Chondrocyte (in vitro differentiated cells): ENCODE measurements at regions not wholly inside any gene's neighbourhood (a gene's known extent, or its start where the extent isn't known, plus 50 kb on each side); places are given as distances from the start of the nearest gene placed in this dataset.
A peak's percentile ranks its signal among the peaks of the same experiment; 100 is the strongest.

ENCODE experiments used
- DNase-seq: peaks from one replicate; pipeline ENCODE4 v3.0.0; 2021; ENCODE audit warnings: mixed read lengths, low spot score
- H3K27ac Mint-ChIP-seq: one replicate; pipeline ENCODE4 v1.8.0; 2021; ENCODE audit warnings: mild to moderate bottlenecking, moderate library complexity, mixed read lengths; ENCODE audit not compliant: unreplicated experiment
- H3K27me3 Mint-ChIP-seq: 2 replicates; pipeline ENCODE4 v1.8.0; 2021; ENCODE audit warnings: low read depth, mixed read lengths
- H3K36me3 Mint-ChIP-seq: 2 replicates; pipeline ENCODE4 v1.8.0; 2021; ENCODE audit warnings: low read depth, mixed read lengths
- H3K4me1 Mint-ChIP-seq: 2 replicates; pipeline ENCODE4 v1.8.0; 2021; ENCODE audit warnings: low read depth, mild to moderate bottlenecking, mixed read lengths
- H3K4me3 Mint-ChIP-seq: one replicate; pipeline ENCODE4 v1.8.0; 2021; ENCODE audit warnings: mild to moderate bottlenecking, moderate library complexity, mixed read lengths; ENCODE audit not compliant: unreplicated experiment
- H3K9me3 Mint-ChIP-seq: 2 replicates; pipeline ENCODE4 v1.8.0; 2021; ENCODE audit warnings: low read depth, mixed read lengths
- TF ChIP-seq, protein P1 (sequence below): fragments of 200-600 bp; sonication (generic); IDR thresholded peaks from 2 replicates; pipeline ENCODE4 v1.5.0; 2021; ENCODE audit warnings: antibody characterized with exemption, mild to moderate bottlenecking, moderate library complexity

DNA sequence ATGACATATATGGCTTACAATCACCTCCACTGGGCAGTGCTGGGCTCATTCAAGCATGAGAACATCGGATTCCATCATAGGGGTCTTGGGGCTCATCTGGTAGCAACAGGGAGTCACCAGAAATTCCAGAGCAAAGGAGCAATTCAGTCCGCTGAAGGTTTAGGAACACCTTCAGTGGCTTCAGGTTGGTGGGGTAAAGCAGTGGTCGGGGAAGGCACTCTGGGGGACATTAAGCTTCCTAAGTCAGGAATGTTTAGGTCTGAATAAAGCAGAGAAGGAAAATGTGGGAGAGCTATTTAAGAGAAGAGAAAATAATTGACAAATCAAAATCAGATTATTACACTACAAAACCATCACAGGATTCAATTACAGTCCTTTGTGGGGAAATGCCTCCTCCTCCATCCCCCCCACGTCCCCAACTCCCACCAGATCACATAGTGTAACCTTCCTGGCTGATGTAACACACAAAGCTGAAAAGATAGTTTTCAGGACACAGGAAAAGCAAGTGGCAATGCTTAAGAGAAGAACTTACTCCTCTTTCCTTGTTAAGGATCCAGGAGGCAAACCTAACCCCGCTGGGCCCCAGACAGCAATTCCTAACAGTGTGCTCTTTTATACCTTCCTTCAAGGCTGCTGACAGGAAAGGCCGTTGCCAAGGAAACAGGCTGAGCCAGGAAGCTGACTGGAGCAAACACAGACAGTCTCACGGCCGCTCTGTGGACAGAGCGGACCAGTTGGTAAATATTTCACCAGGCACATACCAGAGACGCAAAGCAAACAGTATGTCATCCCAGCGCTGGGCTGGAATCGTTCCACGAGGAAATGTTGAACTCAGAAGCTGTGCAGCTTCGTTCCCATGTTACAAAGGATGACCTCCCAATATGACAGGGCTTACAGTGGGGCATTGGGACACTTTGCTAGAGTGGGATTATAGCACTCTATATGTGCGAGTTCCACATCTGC, 57.5 kb upstream of the LMCD1 start:
- no peak overlapping the region for H3K27ac Mint-ChIP-seq
- peak; percentile 98 for DNase-seq
- no peaks in the 10 kb centered on the region for H3K36me3 Mint-ChIP-seq
- TF ChIP-seq, protein P1, sequence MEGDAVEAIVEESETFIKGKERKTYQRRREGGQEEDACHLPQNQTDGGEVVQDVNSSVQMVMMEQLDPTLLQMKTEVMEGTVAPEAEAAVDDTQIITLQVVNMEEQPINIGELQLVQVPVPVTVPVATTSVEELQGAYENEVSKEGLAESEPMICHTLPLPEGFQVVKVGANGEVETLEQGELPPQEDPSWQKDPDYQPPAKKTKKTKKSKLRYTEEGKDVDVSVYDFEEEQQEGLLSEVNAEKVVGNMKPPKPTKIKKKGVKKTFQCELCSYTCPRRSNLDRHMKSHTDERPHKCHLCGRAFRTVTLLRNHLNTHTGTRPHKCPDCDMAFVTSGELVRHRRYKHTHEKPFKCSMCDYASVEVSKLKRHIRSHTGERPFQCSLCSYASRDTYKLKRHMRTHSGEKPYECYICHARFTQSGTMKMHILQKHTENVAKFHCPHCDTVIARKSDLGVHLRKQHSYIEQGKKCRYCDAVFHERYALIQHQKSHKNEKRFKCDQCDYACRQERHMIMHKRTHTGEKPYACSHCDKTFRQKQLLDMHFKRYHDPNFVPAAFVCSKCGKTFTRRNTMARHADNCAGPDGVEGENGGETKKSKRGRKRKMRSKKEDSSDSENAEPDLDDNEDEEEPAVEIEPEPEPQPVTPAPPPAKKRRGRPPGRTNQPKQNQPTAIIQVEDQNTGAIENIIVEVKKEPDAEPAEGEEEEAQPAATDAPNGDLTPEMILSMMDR, result no peak
- no peaks in the 10 kb centered on the region for H3K9me3 Mint-ChIP-seq
- peaks cover 8% of the 10 kb centered on the region for H3K4me1 Mint-ChIP-seq
- H3K4me3 Mint-ChIP-seq, result no peak overlapping the region
- H3K27me3 Mint-ChIP-seq, result no peaks in the 10 kb centered on the region

GRCh38 chr3:8444883-8445282, 56.7 kb upstream of the LMCD1 start:
- no peak for DNase-seq
- H3K27me3 Mint-ChIP-seq, result no peaks in the 10 kb centered on the region
- no peak overlapping the region for H3K4me3 Mint-ChIP-seq
- no peaks in the 10 kb centered on the region for H3K9me3 Mint-ChIP-seq
- TF ChIP-seq, protein P1, result no peak
- H3K27ac Mint-ChIP-seq, result no peak overlapping the region
- no peaks in the 10 kb centered on the region for H3K36me3 Mint-ChIP-seq
- peaks cover 11% of the 10 kb centered on the region for H3K4me1 Mint-ChIP-seq

DNA sequence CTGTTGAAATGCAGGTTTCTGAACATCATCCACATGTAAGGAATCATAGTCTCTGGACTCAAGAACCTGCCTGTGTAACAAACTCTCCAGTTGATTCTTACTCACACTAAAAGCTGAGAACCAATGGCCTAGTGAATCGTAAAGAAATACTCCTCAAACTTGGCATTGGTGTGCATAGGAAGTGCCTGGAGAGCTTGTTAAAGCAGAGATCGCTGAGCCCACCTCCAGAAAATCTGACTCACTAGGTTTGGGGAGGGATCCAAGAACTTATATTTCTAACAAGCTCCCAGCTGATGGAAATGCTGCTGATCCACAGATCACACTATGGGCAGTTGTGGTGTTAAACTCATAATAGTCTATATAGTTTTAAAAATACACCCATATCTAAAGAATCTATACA, 55.8 kb upstream of the LMCD1 start:
- Mint-ChIP-seq H3K27ac (no peak overlapping the region), H3K36me3 (no peaks in the 10 kb centered on the region), H3K4me3 (no peak overlapping the region), H3K4me1 (peaks cover 19% of the 10 kb centered on the region), H3K9me3 (no peaks in the 10 kb centered on the region), H3K27me3 (no peaks in the 10 kb centered on the region)
- TF ChIP-seq, protein P1, result no peak
- no peak for DNase-seq

- H3K36me3 Mint-ChIP-seq, result no peaks in the 10 kb centered on the region
- TF ChIP-seq, protein P1, result no peak
- peaks cover 29% of the 10 kb centered on the region for H3K4me1 Mint-ChIP-seq
- H3K4me3 Mint-ChIP-seq, result no peak overlapping the region
- no peaks in the 10 kb centered on the region for H3K9me3 Mint-ChIP-seq
- H3K27me3 Mint-ChIP-seq, result no peaks in the 10 kb centered on the region
- no peak for DNase-seq
- H3K27ac Mint-ChIP-seq, result no peak overlapping the region
These were observed 54.8 kb upstream of the LMCD1 start for GRCh38 chr3:8446845-8447244.

GRCh38 chr3:8450618-8451017, 51.0 kb upstream of the LMCD1 start:
- Mint-ChIP-seq H3K27me3 (no peaks in the 10 kb centered on the region), H3K4me1 (peaks cover 60% of the 10 kb centered on the region), H3K27ac (peak overlapping the region; percentile 4), H3K9me3 (no peaks in the 10 kb centered on the region), H3K4me3 (no peak overlapping the region), H3K36me3 (no peaks in the 10 kb centered on the region)
- TF ChIP-seq, protein P1, result peak; percentile 47
- DNase-seq, result no peak
